Left kidney (tissue), 1 donor: ENCODE measurements at regions not wholly inside any gene's neighbourhood (a gene's known extent, or its start where the extent isn't known, plus 50 kb on each side); places are given as distances from the start of the nearest gene placed in this dataset.
"Not testable (repeated sequence)": the region's sequence is repeated elsewhere in the genome, so short reads cannot be mapped to it uniquely, and the experiment has no call there.

Experiments used
- DNase-seq: peaks from one replicate; pipeline ENCODE4 v3.0.0-alpha.2; 2013

DNA sequence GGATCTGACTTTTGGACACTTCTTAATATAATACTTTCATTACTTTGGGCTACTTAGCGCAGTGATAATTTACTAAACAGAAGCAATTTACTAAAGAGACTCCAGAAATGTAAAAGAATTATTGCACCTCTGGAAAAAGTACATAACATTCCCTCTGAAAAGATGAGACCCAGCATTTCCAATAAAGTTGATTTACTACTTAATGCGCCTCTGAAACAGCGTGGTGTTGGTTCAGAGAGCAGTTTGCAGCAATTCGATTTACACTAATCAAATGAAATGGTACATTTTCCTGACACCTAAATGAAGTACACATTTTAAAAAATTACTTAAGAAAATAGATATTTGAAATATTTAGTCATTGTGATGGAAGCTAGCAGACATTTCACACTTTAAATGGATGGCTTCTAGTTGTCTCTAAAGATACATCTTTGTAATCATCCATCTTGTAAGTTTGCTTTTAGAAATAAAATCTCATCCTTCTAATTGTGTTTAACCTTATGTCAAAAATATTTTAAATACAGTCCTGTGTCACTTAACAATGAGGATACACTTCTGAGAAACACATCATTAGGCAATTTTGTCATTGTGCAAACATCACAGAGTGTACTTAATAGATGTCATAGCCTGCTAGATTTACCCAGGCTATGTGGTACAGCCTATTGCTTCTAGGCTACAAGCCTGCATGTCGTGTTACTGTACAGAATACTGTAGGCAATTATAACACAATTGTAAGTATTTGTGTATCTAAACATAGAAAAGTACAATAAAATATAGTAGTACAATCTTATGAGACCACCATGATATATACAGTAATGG is 284.6 kb upstream of the UBE2E3 start:
- DNase-seq = no peak

DNA sequence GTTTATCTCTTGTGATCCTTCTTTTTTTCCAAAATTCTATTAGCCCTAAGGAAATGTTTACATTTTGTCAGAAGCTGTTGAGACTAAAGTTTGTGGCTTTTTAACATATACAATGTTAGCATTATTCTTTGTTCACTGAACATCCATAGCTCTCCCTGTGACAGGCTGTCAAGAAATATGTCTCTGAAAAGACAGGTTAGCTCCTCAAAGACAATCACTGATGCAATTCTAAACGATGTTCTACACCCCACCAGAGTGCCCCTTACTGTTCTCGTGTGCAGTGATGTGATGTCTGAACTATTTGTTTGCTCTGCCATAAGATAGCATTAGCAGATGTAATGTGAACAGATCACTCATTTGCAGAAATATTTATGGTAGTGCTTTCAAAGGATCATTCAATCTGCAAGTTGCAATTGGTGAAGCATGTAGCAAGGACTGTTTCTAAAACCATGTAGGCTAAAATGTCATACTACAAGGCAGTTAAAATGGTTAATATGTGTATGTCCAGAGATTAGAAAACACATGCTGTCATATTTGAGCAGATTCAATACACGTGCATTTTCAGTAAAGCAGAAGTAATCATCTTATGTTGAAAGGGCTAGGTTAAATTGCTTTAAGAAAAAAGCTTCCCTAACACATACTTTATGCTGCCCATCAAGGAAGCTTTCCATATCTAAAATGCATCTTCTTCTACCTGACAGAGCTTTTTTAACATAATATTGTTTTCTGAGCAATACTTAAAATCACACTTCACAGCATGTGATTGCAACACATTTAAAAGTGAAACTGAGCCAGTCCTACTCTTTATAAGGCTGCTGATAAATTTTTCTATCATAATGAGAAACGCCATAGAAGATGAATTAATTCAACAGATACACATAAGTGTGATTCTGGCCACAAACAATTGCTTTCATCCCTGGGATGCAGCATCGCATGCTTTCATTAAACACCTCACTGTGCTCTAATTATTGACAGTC is 285.7 kb upstream of the UBE2E3 start:
- no peak for DNase-seq

DNA sequence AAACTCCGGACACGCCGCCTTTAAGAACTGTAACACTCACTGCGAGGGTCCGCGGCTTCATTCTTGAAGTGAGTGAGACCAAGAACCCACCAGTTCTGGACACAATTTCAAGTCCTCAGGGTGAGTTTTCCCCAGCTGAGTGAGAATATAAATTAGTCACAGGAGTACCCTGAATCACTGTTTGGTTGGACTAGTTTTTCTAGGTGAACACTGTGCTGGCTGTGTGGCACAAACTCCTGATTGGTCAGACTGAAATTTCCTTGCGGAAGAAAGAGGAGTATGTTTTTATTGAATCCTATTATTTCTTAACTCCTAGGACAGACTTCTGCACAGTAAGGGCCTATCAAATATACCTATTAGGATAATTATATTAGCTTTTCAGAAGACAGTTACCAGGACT is 288.1 kb upstream of the UBE2E3 start:
- DNase-seq = no peak

DNA sequence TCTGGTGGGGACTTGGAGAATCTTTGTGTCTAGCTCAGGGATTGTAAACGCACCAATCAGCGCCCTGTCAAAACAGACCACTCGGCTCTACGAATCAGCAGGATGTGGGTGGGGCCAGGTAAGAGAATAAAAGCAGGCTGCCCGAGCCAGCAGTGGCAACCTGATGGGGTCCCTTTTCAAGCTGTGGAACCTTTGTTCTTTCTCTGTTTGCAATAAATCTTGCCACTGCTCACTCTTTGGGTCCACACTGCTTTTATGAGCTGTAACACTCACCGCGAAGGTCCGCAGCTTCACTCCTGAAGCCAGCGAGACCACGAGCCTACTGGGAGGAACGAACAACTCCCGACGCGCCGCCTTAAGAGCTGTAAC is 288.6 kb upstream of the UBE2E3 start:
- not testable (repeated sequence) for DNase-seq

DNA sequence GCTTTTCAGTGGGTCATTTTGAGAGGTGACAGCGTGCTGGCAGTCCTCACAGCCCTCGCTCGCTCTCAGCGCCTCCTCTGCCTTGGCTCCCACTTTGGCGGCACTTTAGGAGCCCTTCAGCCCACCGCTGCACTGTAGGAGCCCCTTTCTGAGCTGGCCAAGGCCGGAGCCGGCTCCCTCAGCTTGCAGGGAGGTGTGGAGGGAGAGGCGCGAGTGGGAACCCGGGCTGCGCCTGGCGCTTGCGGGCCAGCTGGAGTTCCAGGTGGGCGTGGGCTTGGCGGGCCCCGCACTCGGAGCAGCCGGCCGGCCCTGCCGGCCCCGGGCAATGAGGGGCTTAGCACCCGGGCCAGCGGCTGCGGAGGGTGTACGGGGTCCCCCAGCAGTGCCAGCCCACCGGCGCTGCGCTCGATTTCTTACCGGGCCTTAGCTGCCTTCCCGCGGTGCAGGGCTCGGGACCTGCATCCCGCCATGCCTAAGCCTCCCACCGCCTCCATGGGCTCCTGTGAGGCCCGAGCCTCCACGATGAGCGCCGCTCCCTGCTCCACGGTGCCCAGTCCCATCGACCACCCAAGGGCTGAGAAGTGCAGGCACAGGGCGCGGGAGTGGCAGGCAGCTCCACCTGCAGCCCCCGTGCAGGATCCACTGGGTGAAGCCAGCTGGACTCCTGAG is 289.1 kb upstream of the UBE2E3 start:
- not testable (repeated sequence) for DNase-seq

DNA sequence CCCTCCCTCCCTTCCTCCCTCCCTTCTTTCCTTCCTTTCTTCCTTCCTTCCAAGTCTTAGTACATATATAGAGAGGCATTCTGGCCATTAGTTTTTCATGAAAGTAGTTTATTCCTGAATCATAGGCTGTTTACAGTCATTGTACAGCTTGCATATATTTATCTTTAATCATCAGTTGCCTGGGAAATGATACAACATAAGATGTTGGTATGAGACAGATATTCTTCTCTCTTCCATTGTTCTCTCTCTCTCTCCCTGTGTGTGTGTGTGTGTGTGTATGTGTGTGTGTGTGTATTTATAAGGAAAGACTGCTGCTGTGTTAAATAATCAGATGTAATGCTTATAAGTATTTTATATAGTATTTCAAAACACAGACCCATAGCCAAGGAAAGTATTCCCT is 289.8 kb upstream of the UBE2E3 start:
- no peak for DNase-seq

DNA sequence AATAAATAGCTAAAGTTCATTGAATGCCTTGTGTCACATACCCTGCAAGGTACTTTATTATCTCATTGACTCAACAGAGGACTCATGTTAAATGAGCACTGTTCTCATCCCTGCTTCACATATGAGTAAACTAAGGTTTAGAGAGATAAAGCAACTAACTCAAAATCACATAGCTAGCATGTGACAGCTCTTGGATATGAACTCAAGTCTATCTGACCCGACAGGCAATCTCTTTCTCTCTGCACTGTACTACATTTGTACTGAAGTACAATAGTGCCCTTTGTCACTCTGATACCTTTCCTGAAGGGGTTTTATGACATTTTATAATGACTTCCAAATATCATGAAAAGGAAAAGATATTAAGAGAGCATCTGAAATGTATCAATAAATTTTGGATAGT is 297.5 kb upstream of the UBE2E3 start:
- no peak for DNase-seq

DNA sequence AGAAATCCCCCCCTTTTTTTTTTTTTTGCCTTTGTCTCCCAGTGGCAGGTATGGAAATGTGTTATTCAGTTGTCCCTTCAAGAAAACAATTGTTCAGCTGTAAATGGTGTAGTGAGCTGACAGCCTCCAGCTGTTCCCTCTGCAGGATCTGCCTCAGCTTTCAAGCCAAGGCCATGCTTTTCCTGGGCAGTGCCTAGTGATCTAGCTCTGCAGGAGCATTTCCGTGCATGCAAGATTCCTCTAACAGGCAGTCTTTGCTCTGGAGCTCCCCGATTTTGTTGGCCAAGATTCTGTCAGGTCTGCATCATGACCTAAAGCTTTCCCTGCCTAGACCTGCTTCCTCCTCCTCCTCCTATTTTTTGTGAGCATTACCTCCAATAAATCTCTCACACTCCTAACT is 300.7 kb upstream of the UBE2E3 start:
- no peak for DNase-seq

DNA sequence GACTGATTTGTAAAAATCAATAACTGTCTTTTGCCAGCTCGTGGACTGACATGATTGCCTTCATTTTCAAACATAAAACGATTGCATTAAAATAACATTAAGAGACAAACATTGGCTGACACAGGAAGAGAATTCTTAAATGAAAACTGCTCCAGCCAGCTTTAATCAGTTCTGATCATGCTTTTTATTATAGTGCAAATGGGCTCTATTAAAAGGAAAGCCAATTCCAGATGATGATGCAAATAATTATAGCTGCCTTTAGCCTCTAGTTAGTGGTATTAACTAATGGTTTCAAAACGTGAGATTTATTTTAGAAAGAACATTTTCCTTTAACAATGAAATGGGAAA is 301.8 kb upstream of the UBE2E3 start:
- DNase-seq = no peak

DNA sequence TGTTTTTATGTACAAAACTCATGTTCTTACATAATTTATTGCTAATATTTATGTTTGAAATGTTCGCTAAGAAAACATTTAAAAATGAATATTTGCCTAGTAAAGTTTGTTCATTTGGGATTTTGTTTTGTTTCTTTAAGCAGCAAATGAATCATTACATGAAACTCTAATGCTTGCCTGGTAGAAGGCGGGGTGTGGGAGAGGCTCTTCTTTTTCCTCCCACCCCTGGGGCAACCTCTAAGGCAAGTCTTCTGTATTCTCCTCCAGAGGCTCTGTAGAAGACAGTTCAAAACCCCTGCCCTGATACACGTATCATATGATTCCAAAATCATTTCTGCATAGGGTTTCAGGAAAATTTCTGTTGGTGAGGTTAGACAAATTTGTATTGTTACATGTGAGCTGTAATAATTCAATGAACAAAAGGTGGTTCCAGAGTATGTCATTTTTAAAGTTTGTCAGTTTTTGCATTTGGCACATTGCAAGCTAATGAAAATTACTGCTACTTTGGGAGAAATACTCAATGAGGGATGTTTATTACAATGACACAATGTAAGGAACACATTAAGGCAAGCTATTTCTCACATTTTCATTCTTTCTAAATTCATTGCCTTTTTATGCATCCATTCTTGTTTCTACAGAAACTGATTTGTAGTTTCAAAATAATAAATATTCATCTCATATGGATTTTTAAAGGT is 302.3 kb upstream of the UBE2E3 start:
- DNase-seq = no peak

DNA sequence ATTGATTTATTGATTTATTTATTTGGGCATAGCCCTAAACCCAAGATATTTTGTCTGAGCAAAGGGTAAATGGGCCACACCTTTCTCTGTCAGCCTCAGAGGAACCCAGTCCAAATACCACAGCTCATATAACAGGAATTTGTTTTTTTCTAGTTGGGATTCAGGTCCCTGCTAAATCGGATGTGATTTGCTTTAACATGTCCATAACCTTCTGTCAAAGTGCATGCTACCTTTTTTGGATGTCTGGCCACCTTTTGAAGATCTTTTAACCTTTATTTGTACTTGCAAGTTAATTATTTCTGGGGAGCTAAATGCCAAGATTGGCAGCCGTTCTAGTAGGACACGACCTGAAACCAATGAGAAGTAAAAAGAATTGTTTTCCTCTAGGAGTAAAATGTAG is 303.2 kb upstream of the UBE2E3 start:
- DNase-seq = no peak

DNA sequence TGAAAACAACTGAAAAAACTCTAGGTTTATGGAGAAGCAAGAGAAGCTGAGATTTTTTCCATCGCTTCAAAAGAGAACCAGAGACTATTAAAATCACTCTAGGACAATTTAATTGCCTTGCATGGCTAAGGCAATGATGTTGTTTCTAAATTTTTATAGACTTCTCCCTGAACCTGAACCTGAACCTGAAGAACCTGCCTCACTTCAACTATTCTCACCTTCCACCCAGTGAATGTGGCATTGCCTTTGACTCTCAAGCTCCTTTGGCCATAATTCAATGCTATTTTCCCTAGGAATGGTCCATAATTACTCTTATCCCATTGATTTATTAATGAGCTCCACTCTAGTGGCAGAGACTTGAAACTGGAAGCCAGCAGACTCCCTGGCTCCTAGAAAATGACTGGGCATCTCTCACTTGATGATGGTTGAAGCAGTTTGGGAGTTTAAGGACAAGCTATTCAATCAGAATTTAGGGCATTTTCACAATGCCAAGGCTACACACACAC is 303.8 kb upstream of the UBE2E3 start:
- DNase-seq = peak; percentile 39

DNA sequence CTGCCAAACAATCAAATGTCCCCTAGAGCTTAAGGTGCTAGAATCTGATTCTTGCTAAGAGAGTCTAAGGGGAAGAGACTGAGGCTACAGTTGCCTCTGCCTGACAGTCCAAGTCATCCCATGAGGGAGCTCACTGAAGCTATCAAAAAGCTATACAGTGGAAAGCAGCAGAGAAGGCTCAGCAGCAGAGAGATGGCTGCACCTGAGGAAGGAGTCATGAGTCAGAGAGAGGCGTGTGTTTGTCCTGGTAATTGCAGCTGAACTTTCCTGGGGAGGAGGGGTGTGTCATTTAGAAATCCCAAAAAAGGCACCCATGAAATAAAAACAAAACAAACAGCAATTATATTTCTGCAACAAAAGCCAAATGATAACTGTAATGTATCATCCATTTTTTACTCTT is 305.2 kb upstream of the UBE2E3 start:
- no peak for DNase-seq

DNA sequence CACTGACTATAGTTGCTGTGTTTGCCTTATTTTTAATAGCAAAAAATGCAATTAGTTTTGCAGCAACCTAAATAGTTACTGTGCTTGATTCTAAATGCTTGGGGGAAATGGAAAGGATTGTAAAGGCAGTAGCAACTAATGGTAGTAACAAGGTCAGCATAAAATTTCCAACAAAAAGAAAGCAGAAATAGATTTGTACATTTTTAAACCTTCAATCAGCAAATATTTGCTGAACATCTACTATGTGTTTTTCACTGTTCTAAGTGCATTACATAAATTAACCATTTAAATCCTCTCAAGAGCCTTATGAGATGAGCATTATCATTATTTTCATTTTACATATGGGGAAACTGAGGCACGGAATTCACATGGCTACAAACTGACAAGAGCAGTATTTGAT is 308.0 kb upstream of the UBE2E3 start:
- no peak for DNase-seq

DNA sequence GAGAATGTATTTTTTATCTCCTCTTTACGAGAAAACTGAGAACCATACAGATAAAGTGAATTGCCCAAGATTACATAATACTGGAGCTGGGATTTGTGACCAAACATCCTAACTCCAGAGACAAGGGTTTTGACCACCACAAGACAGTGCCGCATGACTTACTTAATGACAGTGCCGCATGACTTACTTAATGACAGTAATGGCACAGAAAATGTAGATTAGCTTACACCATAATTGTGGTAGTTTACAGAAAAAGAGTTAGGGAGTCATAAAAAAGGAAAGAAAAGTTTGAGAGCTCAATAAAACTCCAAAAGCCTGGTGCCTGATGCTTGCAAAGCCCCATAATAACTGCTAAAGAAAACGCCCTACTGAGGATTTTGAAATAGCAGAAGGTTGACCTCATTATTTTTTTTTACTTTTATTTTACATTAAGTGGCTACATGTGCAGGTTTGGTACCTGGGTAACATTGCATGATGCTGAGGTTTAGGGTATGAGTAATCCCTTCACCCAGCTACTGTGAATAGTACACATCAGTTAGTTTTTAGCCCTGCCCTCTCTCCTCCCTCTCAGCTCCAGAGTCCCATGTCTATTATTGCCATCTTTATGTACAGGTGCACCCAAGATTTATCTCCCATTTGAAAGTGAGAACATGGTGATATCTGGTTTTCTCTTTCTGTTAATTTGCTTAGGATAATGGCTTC is 310.0 kb upstream of the UBE2E3 start:
- DNase-seq = no peak

DNA sequence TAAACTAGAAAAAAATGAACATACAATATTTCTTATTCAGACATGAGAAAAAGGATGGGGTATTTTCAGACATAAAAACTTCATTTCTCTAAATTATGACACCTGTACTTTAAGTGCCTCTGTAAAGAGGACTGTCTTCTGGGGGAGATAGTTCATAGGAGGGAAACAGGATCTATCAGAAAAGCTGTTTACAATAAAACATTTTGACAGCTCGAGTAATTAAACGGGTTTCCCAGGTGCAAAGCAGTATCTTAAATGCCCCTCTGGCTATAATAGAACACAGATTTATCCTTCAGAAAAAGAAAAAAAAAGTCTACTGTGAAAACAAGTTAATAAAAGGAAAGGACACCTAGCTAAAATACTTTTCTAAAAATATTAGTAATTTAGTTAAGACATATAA is 311.4 kb upstream of the UBE2E3 start:
- peak; percentile 48 for DNase-seq

DNA sequence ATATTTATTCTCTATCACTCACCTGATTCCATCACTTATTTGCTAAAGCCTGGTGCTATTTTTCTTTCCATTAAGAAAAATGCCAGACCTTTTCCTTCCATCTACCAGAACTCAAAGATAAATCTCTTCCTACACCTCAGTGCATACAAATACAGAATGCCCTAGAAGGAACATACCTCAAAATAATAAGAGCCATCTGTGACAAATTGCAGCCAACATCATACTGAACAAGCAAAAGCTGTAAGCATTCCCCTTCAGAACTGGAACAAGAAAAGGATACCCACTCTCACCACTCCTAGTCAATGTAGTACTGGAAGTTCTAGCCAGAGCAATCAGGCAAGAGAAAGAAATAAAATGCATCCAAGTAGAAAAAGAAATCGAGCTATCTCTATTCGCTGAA is 315.9 kb upstream of the UBE2E3 start:
- DNase-seq = no peak

DNA sequence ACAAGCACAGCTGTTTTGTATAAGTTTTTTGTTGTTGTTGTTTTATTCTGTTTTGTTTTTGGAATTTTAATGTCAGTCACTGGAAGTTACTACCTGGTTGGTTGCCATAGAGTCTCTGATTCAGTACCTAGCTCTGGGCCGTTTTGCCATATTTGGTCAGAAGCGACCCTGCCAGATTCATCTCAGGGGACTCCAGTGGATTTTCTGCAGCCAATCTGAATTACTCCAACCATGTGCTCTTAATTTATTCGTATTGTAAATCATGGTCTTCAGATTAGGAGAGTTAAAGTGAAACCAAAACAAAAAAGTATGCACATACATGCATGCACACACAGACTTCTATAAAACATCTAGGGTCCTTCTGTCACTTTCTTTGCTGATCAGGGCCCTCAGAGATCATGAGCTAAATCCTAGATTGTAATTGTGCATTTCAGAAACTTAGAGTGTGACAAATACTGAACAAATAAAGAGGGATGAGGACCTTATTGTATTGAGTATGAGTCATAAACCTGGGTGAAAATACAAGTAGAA is 317.4 kb upstream of the UBE2E3 start:
- DNase-seq = no peak

DNA sequence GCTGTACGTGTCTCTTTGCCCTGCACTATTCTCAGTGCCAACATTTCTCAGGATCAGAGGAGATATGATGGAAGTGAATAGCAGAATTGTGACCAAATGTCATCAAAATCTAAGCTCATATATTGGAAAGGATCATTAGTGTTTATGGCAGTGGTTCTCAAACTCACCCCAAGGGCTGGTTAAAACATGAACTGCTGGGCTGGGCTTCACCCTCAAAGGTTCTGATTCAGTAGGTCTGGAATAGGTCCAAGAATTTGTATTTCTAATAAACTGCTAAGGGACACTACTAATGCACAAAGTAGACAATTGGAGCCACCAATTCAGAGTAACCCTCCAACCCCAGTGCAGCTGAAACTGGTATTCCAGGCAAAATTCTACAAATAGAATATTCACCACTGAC is 317.9 kb upstream of the UBE2E3 start:
- no peak for DNase-seq

DNA sequence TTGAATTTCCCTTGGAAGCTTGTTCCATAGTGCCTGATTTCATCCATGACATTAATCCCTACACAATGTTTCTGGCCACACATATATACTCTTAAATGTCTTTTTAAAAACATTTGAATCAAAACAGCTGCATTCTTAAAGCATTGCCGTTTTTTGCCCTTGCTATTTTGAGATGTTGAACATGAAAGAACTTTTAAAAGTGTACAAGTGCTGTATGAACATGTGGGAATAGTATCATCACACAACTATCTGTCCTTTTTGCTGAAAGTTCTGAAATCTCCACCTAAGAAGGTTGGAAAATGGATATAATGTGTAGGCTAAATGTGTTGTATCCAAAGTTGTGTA is 318.7 kb upstream of the UBE2E3 start:
- no peak for DNase-seq
